Epithelial cell of esophagus (primary cell): ENCODE measurements at regions not wholly inside any gene's neighbourhood (a gene's known extent, or its start where the extent isn't known, plus 50 kb on each side); places are given as distances from the start of the nearest gene placed in this dataset.
"Not testable (repeated sequence)": the region's sequence is repeated elsewhere in the genome, so short reads cannot be mapped to it uniquely, and the experiment has no call there.

Experiments
- DNase-seq: peaks from one replicate; pipeline ENCODE4 v3.0.0; 2010; ENCODE audit warnings: low read depth
- H3K4me3 ChIP-seq: 2 replicates; pipeline ENCODE4 v1.5.1; 2011; ENCODE audit warnings: mild to moderate bottlenecking, low read length, control low read depth
- TF ChIP-seq, protein P1 (sequence below): IDR thresholded peaks from 2 replicates; pipeline ENCODE4 v1.5.1; 2011; ENCODE audit warnings: low read depth, mild to moderate bottlenecking, low read length, control low read depth, inconsistent platforms; ENCODE audit not compliant: insufficient read depth; ENCODE audit errors: missing control alignments

DNA sequence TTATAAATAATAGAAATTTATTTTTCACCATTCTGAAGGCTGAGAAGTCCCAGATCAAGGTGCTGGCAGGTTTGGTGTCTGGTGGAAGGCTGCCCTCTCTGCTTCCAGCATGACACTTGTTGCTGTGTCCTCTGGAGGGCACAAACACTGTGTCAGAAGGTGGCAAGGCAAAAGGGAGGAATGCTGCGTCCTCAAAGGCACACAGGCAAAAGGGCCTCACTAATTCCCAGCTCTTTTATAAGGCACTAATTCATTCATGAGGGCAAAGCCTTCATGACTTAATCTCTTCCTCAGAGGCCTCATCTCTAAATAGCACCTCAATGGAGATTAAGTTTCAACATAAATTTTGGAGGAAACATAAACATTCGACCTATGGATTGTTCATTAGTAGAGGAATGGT lies 209.5 kb upstream of the SMLR1 start:
- H3K4me3 ChIP-seq: no peak overlapping the region
- no peak for DNase-seq
- TF ChIP-seq, protein P1, sequence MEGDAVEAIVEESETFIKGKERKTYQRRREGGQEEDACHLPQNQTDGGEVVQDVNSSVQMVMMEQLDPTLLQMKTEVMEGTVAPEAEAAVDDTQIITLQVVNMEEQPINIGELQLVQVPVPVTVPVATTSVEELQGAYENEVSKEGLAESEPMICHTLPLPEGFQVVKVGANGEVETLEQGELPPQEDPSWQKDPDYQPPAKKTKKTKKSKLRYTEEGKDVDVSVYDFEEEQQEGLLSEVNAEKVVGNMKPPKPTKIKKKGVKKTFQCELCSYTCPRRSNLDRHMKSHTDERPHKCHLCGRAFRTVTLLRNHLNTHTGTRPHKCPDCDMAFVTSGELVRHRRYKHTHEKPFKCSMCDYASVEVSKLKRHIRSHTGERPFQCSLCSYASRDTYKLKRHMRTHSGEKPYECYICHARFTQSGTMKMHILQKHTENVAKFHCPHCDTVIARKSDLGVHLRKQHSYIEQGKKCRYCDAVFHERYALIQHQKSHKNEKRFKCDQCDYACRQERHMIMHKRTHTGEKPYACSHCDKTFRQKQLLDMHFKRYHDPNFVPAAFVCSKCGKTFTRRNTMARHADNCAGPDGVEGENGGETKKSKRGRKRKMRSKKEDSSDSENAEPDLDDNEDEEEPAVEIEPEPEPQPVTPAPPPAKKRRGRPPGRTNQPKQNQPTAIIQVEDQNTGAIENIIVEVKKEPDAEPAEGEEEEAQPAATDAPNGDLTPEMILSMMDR: no peak

DNA sequence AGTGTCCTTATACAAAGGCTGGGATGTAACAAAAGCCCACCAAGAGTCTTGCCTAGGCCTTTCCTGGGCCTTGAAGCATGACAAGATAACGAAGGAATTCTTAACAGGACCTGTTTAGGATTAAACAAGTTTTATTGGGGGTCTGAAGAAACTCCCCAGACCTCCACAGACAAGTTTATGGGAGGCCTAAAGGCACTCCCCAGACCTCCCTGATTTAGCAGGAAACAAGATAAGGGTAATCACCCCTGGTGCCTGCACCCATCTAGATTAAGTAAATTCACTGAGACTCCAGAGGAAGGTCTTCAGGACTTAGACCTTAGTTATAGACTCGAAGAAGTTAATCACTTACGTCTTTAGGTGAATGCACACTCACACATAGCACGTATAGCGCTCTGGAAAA lies 208.4 kb upstream of the SMLR1 start:
- DNase-seq, H3K4me3 ChIP-seq: not testable (repeated sequence)

DNA sequence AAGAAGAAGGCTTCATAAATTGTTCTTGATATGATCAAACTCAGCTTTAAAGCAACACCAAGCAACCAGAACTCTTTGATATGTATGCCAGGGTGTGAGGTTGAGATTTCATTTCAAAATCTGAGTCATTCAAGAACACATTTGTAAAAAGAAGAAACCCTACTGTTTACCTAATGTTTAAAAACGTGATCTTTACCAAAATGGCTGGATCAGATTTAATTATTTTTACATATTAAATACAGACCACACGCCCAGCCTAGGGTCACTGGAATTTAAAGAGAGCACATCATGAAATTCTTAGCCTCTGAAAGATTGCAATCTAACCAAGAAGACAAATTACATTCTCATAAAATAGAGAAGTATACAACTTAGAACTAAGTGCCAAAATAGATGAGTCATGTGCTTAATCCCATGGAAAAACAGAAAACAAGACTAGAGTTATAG lies 206.8 kb upstream of the SMLR1 start:
- H3K4me3 ChIP-seq: no peak overlapping the region
- TF ChIP-seq, protein P1: no peak
- no peak for DNase-seq

DNA sequence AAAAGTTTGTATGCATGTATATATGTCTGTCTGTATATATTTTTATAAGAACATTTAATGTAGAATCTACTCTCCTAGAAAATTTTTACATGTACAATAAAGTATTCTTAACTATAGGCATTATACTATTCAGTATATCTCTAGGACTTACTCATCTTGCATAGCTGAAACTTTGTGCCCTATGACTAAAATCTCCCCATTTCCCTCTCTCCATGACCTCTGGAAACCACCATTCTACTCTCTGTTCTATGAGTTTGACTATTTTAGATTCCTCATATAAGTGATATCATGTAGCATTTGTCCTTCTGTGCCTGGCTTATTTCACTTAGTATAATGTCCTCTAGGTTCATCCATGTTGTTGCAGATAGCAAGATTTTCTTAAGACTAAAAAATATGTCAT lies 205.1 kb upstream of the SMLR1 start:
- H3K4me3 ChIP-seq: no peak overlapping the region
- TF ChIP-seq, protein P1: no peak

DNA sequence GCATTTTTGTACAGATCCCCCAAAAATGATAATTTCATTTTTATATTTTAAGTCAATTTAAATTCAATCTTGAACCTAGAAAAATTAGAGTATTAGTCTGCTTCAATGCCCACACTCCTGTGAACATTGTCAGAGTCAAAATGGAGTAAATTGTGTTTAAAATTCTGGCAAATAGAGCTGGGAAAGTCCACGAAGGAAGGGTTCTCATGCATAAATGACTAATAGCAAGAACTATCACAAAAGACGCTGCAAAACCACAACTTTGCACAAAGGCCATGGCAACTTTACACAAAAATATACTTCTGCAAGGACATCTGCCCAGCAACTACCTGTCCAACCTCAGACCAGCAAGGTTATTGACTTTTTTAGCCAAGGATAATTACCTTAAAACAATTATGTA lies 203.2 kb upstream of the SMLR1 start:
- H3K4me3 ChIP-seq: no peak overlapping the region
- no peak for DNase-seq
- TF ChIP-seq, protein P1: no peak

More for the DNA sequence above, 205.1 kb upstream of the SMLR1 start:
- no peak for DNase-seq

DNA sequence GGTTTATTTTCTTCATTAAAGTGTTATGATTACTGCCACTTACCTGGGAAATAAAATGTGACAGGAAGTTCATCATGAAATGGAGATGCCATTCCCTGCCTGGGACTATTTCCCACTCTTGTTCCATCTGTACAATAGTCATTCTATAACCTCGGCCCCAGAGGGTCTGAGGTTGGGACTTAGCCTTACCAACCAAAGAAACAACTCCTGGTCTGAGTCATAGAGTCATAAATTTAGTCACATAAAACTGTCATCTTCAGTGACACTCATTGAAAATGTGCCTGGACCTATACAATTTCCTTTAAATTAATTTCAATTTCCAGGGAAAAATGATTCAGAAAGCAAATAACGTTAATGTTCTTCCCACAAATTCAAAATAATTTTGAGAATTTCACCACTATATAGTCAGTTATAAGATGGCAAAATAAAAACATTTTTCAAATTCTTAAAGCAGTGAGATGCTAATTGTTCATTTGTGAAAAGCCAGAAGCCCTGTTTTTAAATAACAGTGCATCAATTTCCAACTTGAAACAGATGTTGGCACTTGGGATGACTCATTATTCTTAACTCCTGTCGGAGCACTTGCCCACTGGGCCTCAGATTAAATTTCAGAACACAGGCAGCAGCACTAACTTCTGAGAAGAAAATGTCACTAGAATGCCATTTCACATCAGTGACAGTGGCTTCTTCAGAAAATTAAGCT lies 201.2 kb upstream of the SMLR1 start:
- DNase-seq: peak; percentile 13
- TF ChIP-seq, protein P1: no peak
- no peak overlapping the region for H3K4me3 ChIP-seq

DNA sequence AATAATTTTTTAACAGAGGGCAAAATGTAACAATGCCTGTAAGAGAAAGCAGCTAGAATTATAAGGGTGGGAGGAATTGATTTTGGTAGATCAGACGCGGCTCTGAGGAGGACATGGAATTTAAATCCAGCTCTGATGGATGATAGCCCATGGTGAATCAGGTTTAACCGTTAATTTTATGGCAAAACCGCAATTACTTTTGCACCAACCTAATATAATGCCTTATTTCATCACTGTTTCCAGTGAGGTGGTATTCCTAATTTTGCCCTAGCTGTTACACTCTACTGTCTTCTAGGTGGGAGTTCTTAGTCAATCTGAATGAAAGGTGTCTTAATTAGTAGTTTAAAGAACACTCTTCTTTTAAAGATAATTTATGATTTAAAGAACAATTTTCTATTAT lies 198.3 kb upstream of the SMLR1 start:
- TF ChIP-seq, protein P1: no peak
- no peak for DNase-seq
- no peak overlapping the region for H3K4me3 ChIP-seq
